Progenitor cell of endocrine pancreas (in vitro differentiated cells): ENCODE measurements at regions not wholly inside any gene's neighbourhood (a gene's known extent, or its start where the extent isn't known, plus 50 kb on each side); places are given as distances from the start of the nearest gene placed in this dataset.

Experiments used
- DNase-seq: peaks from one replicate; pipeline ENCODE4 v3.0.0; 2021; ENCODE audit warnings: low spot score; ENCODE audit not compliant: unreplicated experiment
- H3K27ac Mint-ChIP-seq: 2 replicates; pipeline ENCODE4 v1.8.0; 2021; ENCODE audit warnings: mild to moderate bottlenecking, moderate library complexity, mixed read lengths
- H3K27me3 Mint-ChIP-seq: 2 replicates; pipeline ENCODE4 v1.8.0; 2021; ENCODE audit warnings: mixed read lengths
- H3K36me3 Mint-ChIP-seq: 2 replicates; pipeline ENCODE4 v1.8.0; 2022; ENCODE audit warnings: mixed read lengths; ENCODE audit not compliant: insufficient read depth
- H3K4me1 Mint-ChIP-seq: 2 replicates; pipeline ENCODE4 v1.8.0; 2021; ENCODE audit warnings: low read depth, mixed read lengths
- H3K4me3 Mint-ChIP-seq: 2 replicates; pipeline ENCODE4 v1.8.0; 2021; ENCODE audit warnings: low read depth, mild to moderate bottlenecking, moderate library complexity, mixed read lengths
- H3K9me3 Mint-ChIP-seq: 2 replicates; pipeline ENCODE4 v1.8.0; 2021; ENCODE audit warnings: low read depth, mixed read lengths
- CTCF ChIP-seq: fragments of 200-600 bp; sonication (generic); IDR thresholded peaks from one replicate; pipeline ENCODE4 v1.5.0; 2021; ENCODE audit warnings: antibody characterized with exemption, mild to moderate bottlenecking; ENCODE audit not compliant: unreplicated experiment

GRCh38 chr14:71751264-71751663, 181.0 kb upstream of the RGS6 start:
- Mint-ChIP-seq H3K4me3 (no peak overlapping the region), H3K27ac (no peak overlapping the region), H3K9me3 (peaks cover 7% of the 10 kb centered on the region), H3K4me1 (no peaks in the 10 kb centered on the region), H3K36me3 (peaks cover 3% of the 10 kb centered on the region), H3K27me3 (no peaks in the 10 kb centered on the region)
- no peak for TF ChIP-seq CTCF
- no peak for DNase-seq

GRCh38 chr14:71752111-71752738, 180.0 kb upstream of the RGS6 start:
- Mint-ChIP-seq H3K36me3 (peaks cover 3% of the 10 kb centered on the region), H3K27me3 (no peaks in the 10 kb centered on the region), H3K4me3 (no peak overlapping the region), H3K4me1 (no peaks in the 10 kb centered on the region), H3K9me3 (peaks cover 7% of the 10 kb centered on the region), H3K27ac (no peak overlapping the region)
- no peak for TF ChIP-seq CTCF
- DNase-seq, result no peak

GRCh38 chr14:71753126-71753830, 179.0 kb upstream of the RGS6 start:
- H3K9me3 Mint-ChIP-seq, result peaks cover 4% of the 10 kb centered on the region
- peaks cover 3% of the 10 kb centered on the region for H3K36me3 Mint-ChIP-seq
- no peaks in the 10 kb centered on the region for H3K27me3 Mint-ChIP-seq
- no peak overlapping the region for H3K4me3 Mint-ChIP-seq
- peak; percentile 97 for TF ChIP-seq CTCF
- no peaks in the 10 kb centered on the region for H3K4me1 Mint-ChIP-seq
- peak; percentile 76 for DNase-seq
- H3K27ac Mint-ChIP-seq, result no peak overlapping the region

GRCh38 chr14:71753976-71754375, 178.3 kb upstream of the RGS6 start:
- H3K27ac Mint-ChIP-seq, result peak overlapping the region; percentile 59
- DNase-seq, result no peak

More at GRCh38 chr14:71753976-71754375, 178.3 kb upstream of the RGS6 start:
- H3K4me1 Mint-ChIP-seq, result no peaks in the 10 kb centered on the region
- peaks cover 2% of the 10 kb centered on the region for H3K9me3 Mint-ChIP-seq
- TF ChIP-seq CTCF, result no peak
- H3K36me3 Mint-ChIP-seq, result peaks cover 2% of the 10 kb centered on the region
- H3K27me3 Mint-ChIP-seq, result no peaks in the 10 kb centered on the region
- H3K4me3 Mint-ChIP-seq, result no peak overlapping the region
